ENCODE measurements at regions not wholly inside any gene's neighbourhood (a gene's known extent, or its start where the extent isn't known, plus 50 kb on each side); places are given as distances from the start of the nearest gene placed in this dataset.
"Not testable (repeated sequence)": the region's sequence is repeated elsewhere in the genome, so short reads cannot be mapped to it uniquely, and the experiment has no call there.

- H4K20me1 ChIP-seq (ENCODE audit: insufficient read depth, low read length); ATAC-seq; H3K9ac ChIP-seq (ENCODE audit: insufficient read depth, low read depth, low read length); DNase-seq (ENCODE audit: low spot score); H3K4me3 ChIP-seq (replicated peaks in 1 of 3; ENCODE audit: insufficient read depth in 1 of 3, low read depth in 2 of 3, low read length in 3 of 3); POLR2A ChIA-PET; H3K27me3 ChIP-seq (ENCODE audit: control insufficient read depth in 1 of 2, insufficient read depth in 2 of 2, low read length in 2 of 2); H3K9me3 ChIP-seq (ENCODE audit: low read length); in situ Hi-C loops (cut with HindIII; ENCODE audit: extremely low pct_ligation_motif_present, low pct_unique_long_range_greater_than_20kb); CTCF ChIA-PET (ENCODE audit: low intra/inter-chr PET ratio, low total read pairs); H3K4me1 ChIP-seq (ENCODE audit: insufficient read depth, low read length); BruUV-seq (replicated peaks); H3K4me2 ChIP-seq (ENCODE audit: low read depth, low read length); H3K79me2 ChIP-seq (ENCODE audit: insufficient read depth, low read length); H2AFZ ChIP-seq (ENCODE audit: low read length); H3K27ac ChIP-seq (ENCODE audit: extremely low read length, insufficient read depth, low read length); FAIRE-seq; intact Hi-C loops (cut with micrococcal nuclease; ENCODE audit: unreplicated experiment); H3K36me3 ChIP-seq (replicated peaks in 1 of 2; ENCODE audit: control insufficient read depth in 1 of 2, insufficient read depth in 2 of 2, low read length in 2 of 2): not testable (repeated sequence)
- WGBS (ENCODE audit: low lambda C conversion rate), result 40% methylated on average over 4 of the region's 4 CpGs
Measured at GRCh38 chr3:64361036-64361435, 135.8 kb upstream of the PRICKLE2 start.

GRCh38 chr3:64360280-64360679 is 135.0 kb upstream of the PRICKLE2 start:
- Histone ChIP-seq H3K79me2 (ENCODE audit: insufficient read depth, low read length) (no peaks in the 10 kb centered on the region), H3K9me3 (ENCODE audit: low read length) (no peaks in the 10 kb centered on the region), H3K36me3 (replicated peaks in 1 of 2; ENCODE audit: control insufficient read depth in 1 of 2, insufficient read depth in 2 of 2, low read length in 2 of 2) (no peaks in the 10 kb centered on the region), H3K9ac (ENCODE audit: insufficient read depth, low read depth, low read length) (no peak overlapping the region), H3K4me1 (ENCODE audit: insufficient read depth, low read length) (no peaks in the 10 kb centered on the region), H3K27me3 (ENCODE audit: control insufficient read depth in 1 of 2, insufficient read depth in 2 of 2, low read length in 2 of 2) (no peaks in the 10 kb centered on the region; a peak in 1 of 5 replicates), H2AFZ (ENCODE audit: low read length) (no peak overlapping the region), H4K20me1 (ENCODE audit: insufficient read depth, low read length) (no peaks in the 10 kb centered on the region; the same call in 1 of the 2 replicates), H3K4me2 (ENCODE audit: low read depth, low read length) (no peak overlapping the region), H3K4me3 (replicated peaks in 1 of 3; ENCODE audit: insufficient read depth in 1 of 3, low read depth in 2 of 3, low read length in 3 of 3) (no peak overlapping the region), H3K27ac (ENCODE audit: extremely low read length, insufficient read depth, low read length) (no peak overlapping the region)
- ATAC-seq, result no peak
- 53% methylated on average over 6 of the region's 6 CpGs for WGBS (ENCODE audit: low lambda C conversion rate)
- ChIA-PET CTCF (ENCODE audit: low intra/inter-chr PET ratio, low total read pairs) (no interaction called here), POLR2A (no interaction called here)
- no peak for FAIRE-seq
- no peak for DNase-seq (ENCODE audit: low spot score)
- intact Hi-C loops (cut with micrococcal nuclease; ENCODE audit: unreplicated experiment) (no loop called here), in situ Hi-C loops (cut with HindIII; ENCODE audit: extremely low pct_ligation_motif_present, low pct_unique_long_range_greater_than_20kb) (no loop called here)
- BruUV-seq (replicated peaks), result no TSS peak
- no peak for TF ChIP-seq ZNF547 (CRISPR knock-in tag; IDR thresholded peaks at IDR 0.05)
- no peak for TF ChIP-seq RBM39 (IDR thresholded peaks at IDR 0.05; ENCODE audit: low read depth, low read length, poor library complexity, severe bottlenecking)
- TF ChIP-seq ZNF318 (CRISPR knock-in tag; IDR thresholded peaks at IDR 0.05), result no peak
- TF ChIP-seq MAFF (IDR thresholded peaks at IDR 0.05; ENCODE audit: low read depth, low read length), result no peak
- TF ChIP-seq ZBTB37 (CRISPR knock-in tag; IDR thresholded peaks at IDR 0.05), result no peak
- no peak for TF ChIP-seq ZNF446 (CRISPR knock-in tag; IDR thresholded peaks at IDR 0.05)
- TF ChIP-seq PCBP1 (IDR thresholded peaks at IDR 0.05; ENCODE audit: borderline replicate concordance, low read depth, low read length), result no peak

All from HepG2 (cell line).